Small intestine (tissue), 7 donors: ENCODE measurements at regions not wholly inside any gene's neighbourhood (a gene's known extent, or its start where the extent isn't known, plus 50 kb on each side); places are given as distances from the start of the nearest gene placed in this dataset.

Experiments
- DNase-seq, 2 donors: peaks; one replicate each; pipeline versions ENCODE4 v3.0.0 to v3.0.0-alpha.2; 2013
- FAIRE-seq: peaks from 2 replicates; lab custom pipeline; 2012; peaks lifted over from hg19 to GRCh38; lab: Jason Lieb, UNC
- H3K27ac ChIP-seq, 3 donors: one replicate each; pipeline ENCODE4 v1.5.1; 2013; ENCODE audit warnings: low read length in 2 of 3, mild to moderate bottlenecking in 2 of 3, control low read depth in 1 of 3, inconsistent platforms in 1 of 3, low read depth in 1 of 3, moderate library complexity in 1 of 3
- H3K27me3 ChIP-seq, 3 donors: one replicate each; pipeline ENCODE4 v1.6.1; 2013; ENCODE audit warnings: low read length in 3 of 3, inconsistent platforms in 1 of 3; ENCODE audit not compliant: control insufficient read depth in 3 of 3, insufficient read depth in 3 of 3
- H3K36me3 ChIP-seq, 3 donors: one replicate each; pipeline ENCODE4 v1.6.1; 2013; ENCODE audit warnings: low read length in 3 of 3, inconsistent platforms in 1 of 3, low read depth in 1 of 3, mild to moderate bottlenecking in 1 of 3, moderate library complexity in 1 of 3; ENCODE audit not compliant: control insufficient read depth in 3 of 3, insufficient read depth in 2 of 3
- H3K4me1 ChIP-seq, 3 donors: one replicate each; pipeline ENCODE4 v1.6.1; 2013; ENCODE audit warnings: low read length in 2 of 3, inconsistent platforms in 1 of 3, low read depth in 1 of 3, mild to moderate bottlenecking in 1 of 3, moderate library complexity in 1 of 3; ENCODE audit not compliant: control insufficient read depth in 3 of 3, insufficient read depth in 2 of 3
- H3K4me3 ChIP-seq, 3 donors: one replicate each; pipeline ENCODE4 v1.5.1; 2013; ENCODE audit warnings: low read length in 3 of 3, control low read depth in 1 of 3, inconsistent platforms in 1 of 3, low read depth in 1 of 3, mild to moderate bottlenecking in 1 of 3, moderate library complexity in 1 of 3
- H3K9me3 ChIP-seq, 2 donors: one replicate each; pipeline ENCODE4 v1.6.1; 2013; ENCODE audit warnings: low read depth in 1 of 2, low read length in 1 of 2; ENCODE audit not compliant: control insufficient read depth in 2 of 2, insufficient read depth in 1 of 2
- WGBS, 3 donors: extraction: QIAGEN DNeasy Blood & Tissue Kit; methylation state at CpG; one replicate each; pipeline ENCODE4 v1.1.7; 2013; 5-methylcytosine and 5-hydroxymethylcytosine counted together
- donor health status: healthy with polysubstance abuse.
- donor health status: control.
- donor health status: control.
- donor health status: Bipolar disorder and iron deficiency.
- donor health status: healthy.

DNA sequence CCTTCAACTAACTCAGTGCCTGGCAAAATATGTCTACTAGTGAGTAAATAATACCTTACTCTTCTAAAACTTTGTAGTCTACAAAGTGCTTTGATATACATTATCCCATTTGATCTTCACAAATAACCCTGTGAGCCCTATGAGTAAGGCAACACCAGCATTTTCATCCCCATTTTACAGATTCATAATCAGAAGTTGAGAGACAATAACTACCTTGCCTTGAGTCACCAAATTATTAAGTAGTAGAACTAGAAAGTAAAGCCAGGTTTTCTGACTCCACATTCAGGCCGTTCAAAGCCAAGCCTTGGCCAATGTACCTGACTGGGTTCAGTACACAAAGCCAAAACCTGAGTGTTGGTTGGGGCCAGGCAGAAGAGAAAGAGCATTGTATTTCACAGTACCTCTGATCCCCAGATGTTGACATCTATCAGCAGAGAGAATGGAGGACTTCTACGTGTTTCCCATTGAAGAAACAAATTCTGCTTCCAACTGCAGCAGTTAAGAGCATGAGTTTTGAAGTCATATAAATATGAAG is 111.3 kb upstream of the LGSN start:
- DNase-seq (no peak), FAIRE-seq (no peak)
- no peaks in the 10 kb centered on the region for H3K4me1 ChIP-seq
- no peak overlapping the region for H3K27ac ChIP-seq
- H3K27me3 ChIP-seq = no peaks in the 10 kb centered on the region
- no peaks in the 10 kb centered on the region for H3K36me3 ChIP-seq
- no peak overlapping the region for H3K4me3 ChIP-seq
- H3K9me3 ChIP-seq = no peaks in the 10 kb centered on the region
- 86 to 96% (median 88%) methylated on average over 2 of the region's 2 CpGs for WGBS, 3 donors

DNA sequence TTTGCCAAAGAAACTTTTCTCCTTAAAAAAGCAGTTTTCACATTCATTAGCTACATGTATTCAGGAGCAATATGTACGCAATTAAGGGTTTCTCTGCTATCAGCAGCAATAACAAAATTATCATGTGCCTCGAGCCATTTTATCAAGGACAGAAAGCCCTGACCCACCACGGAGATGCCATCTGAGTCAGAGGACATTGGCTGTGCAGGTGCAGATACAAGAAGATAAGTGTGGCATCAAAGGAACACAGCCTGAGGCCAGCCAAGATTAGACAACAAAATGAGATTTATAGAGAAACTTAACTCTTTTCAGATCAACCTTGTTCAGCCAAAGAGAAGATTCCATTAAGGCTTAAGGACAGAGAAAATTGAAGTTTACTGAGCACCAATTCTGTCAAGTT is 115.2 kb upstream of the LGSN start:
- no peak for DNase-seq
- Histone ChIP-seq H3K27me3 (no peaks in the 10 kb centered on the region), H3K4me1 (no peaks in the 10 kb centered on the region), H3K4me3 (no peak overlapping the region), H3K27ac (no peak overlapping the region), H3K36me3 (no peaks in the 10 kb centered on the region), H3K9me3 (no peaks in the 10 kb centered on the region)
- WGBS, 3 donors = 19 to 65% (median 22%) methylated on average over 3 of the region's 3 CpGs
- no peak for FAIRE-seq

- Histone ChIP-seq H3K4me1 (no peaks in the 10 kb centered on the region), H3K9me3 (no peaks in the 10 kb centered on the region), H3K27ac (no peak overlapping the region), H3K36me3 (no peaks in the 10 kb centered on the region), H3K27me3 (no peaks in the 10 kb centered on the region), H3K4me3 (no peak overlapping the region)
- DNase-seq (no peak), FAIRE-seq (no peak)
- 57 to 73% (median 62%) methylated on average over 2 of the region's 2 CpGs for WGBS, 3 donors
Measured at GRCh38 chr6:63436356-63436755, 116.6 kb upstream of the LGSN start.

DNA sequence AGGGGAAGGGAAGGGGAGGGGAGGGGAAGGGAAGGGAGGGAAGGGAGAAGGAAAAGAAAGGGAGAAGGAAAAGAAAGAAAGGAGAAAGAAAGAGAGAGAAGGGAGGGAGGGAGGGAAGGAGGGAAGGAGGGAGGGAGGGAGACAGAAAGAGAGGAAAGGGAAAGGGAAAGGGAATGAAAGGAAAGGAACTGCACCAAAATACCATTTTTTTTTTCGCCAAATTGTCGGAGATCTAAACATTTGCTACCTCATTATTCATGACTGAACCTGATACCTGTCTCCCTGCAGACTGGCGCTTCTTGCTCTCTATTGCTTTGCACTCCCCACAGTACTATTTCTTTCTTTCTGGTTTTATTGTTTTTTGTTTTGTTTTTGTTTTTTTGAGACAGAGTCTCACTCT is 117.3 kb upstream of the LGSN start:
- H3K4me1 ChIP-seq = no peaks in the 10 kb centered on the region
- no peak for DNase-seq
- H3K27ac ChIP-seq = no peak overlapping the region
- H3K4me3 ChIP-seq = no peak overlapping the region
- H3K36me3 ChIP-seq = no peaks in the 10 kb centered on the region
- 88 to 94% (median 93%) methylated on average over 3 of the region's 3 CpGs for WGBS, 3 donors
- H3K9me3 ChIP-seq = peaks cover 0 to 5% of the 10 kb centered on the region in 2 donors
- no peaks in the 10 kb centered on the region for H3K27me3 ChIP-seq
- no peak for FAIRE-seq

GRCh38 chr6:63440057-63440456 is 120.3 kb upstream of the LGSN start:
- no peak overlapping the region for H3K27ac ChIP-seq
- no peaks in the 10 kb centered on the region for H3K27me3 ChIP-seq
- H3K4me1 ChIP-seq = no peaks in the 10 kb centered on the region
- 62 to 73% (median 68%) methylated on average over 7 of the region's 7 CpGs for WGBS, 3 donors
- H3K4me3 ChIP-seq = no peak overlapping the region
- no peak for DNase-seq
- no peak for FAIRE-seq
- no peaks in the 10 kb centered on the region for H3K36me3 ChIP-seq
- peaks cover 0 to 16% of the 10 kb centered on the region in 2 donors for H3K9me3 ChIP-seq

- no peak for DNase-seq
- Histone ChIP-seq H3K27me3 (no peaks in the 10 kb centered on the region), H3K36me3 (no peaks in the 10 kb centered on the region), H3K4me3 (no peak overlapping the region), H3K4me1 (no peaks in the 10 kb centered on the region), H3K9me3 (peaks cover 0 to 16% of the 10 kb centered on the region in 2 donors), H3K27ac (no peak overlapping the region)
- no peak for FAIRE-seq
- WGBS, 3 donors = 94 to 95% (median 94%) methylated on average over 16 of the region's 16 CpGs
Measured at GRCh38 chr6:63440594-63440993, 120.8 kb upstream of the LGSN start.

- DNase-seq (no peak), FAIRE-seq (no peak)
- no peaks in the 10 kb centered on the region for H3K27me3 ChIP-seq
- no peaks in the 10 kb centered on the region for H3K4me1 ChIP-seq
- H3K36me3 ChIP-seq = no peaks in the 10 kb centered on the region
- H3K27ac ChIP-seq = no peak overlapping the region
- H3K4me3 ChIP-seq = no peak overlapping the region
- H3K9me3 ChIP-seq = peaks cover 0 to 16% of the 10 kb centered on the region in 2 donors
- 87 to 91% (median 90%) methylated on average over 17 to 18 of the region's 18 CpGs for WGBS, 3 donors
Measured at GRCh38 chr6:63441266-63441956, 121.6 kb upstream of the LGSN start.

DNA sequence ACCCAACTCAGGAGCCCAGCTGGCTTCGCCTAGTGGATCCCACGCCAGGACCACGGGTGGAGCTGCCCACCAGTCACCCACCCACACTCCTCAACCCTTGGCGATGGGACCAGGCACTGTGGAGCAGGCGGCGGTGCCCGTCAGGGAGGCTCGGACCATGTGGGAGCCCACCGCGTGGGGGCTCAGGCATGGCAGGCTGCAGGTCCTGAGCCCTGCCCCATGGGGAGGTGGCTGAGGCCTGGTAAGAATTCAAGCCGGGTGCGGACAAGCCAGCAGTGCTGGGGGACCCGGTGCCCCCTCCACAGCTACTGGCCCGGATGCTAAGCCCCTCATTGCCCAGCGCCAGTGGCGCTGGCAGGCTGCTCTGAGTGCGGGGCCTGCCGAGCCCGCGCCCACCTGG is 123.1 kb upstream of the LGSN start:
- Histone ChIP-seq H3K27ac (no peak overlapping the region), H3K27me3 (no peaks in the 10 kb centered on the region), H3K9me3 (peaks cover 0 to 16% of the 10 kb centered on the region in 2 donors), H3K36me3 (no peaks in the 10 kb centered on the region), H3K4me3 (no peak overlapping the region), H3K4me1 (no peaks in the 10 kb centered on the region)
- FAIRE-seq (no peak), DNase-seq (no peak)
- WGBS, 3 donors = 92 to 95% (median 94%) methylated on average over 11 to 20 of the region's 20 CpGs

DNA sequence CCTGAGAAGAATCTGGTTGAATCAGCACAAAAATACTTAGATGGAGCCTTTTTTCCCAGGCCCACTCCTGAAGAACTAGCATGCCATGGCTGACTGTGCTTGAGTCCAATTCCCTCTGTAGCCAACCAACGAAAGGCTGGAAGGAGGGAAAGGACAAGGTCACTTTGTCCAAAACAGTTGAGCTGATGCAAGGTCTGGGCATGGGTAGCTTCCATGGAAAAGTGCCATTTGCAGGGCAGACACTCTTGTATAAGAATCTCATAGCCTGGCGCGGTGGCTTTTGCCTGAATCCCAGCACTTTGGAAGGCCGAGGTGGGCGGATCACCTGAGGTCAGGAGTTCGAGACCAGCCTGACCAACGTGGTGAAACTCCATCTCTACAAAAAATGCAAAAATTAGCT is 125.0 kb upstream of the LGSN start:
- 85 to 93% (median 91%) methylated on average over 7 of the region's 7 CpGs for WGBS, 3 donors
- FAIRE-seq (no peak), DNase-seq (no peak)
- Histone ChIP-seq H3K4me3 (no peak overlapping the region), H3K36me3 (no peaks in the 10 kb centered on the region), H3K9me3 (peaks cover 0 to 16% of the 10 kb centered on the region in 2 donors), H3K4me1 (no peaks in the 10 kb centered on the region), H3K27ac (no peak overlapping the region), H3K27me3 (no peaks in the 10 kb centered on the region)
